ENCODE measurements at regions not wholly inside any gene's neighbourhood (a gene's known extent, or its start where the extent isn't known, plus 50 kb on each side); places are given as distances from the start of the nearest gene placed in this dataset.
A peak's percentile ranks its signal among the peaks of the same experiment; 100 is the strongest.
"Not testable (repeated sequence)": the region's sequence is repeated elsewhere in the genome, so short reads cannot be mapped to it uniquely, and the experiment has no call there.

DNA sequence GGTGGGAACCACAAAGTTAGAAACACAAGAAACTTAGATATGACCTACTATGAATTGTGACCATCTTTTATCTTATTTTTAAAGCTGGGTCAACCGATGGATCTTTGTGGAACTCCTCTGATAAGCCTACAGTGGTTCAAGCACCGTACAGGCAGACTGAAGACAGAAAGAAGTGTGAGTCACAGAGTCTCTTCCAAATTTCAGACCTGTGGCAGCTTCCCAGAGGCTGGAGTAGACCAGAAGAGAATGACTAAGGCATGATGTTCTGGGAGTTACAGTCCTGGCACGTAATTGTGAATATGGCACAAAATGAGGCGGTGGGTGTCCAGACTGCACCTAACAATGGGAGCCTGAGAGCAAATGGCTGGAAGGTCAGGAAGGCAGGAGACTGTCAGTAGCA is 70.0 kb downstream of the LMO4 start:
- Mint-ChIP-seq H3K27me3 (no peaks in the 10 kb centered on the region), H3K27ac (no peak overlapping the region), H3K36me3 (no peaks in the 10 kb centered on the region), H3K4me3 (no peak overlapping the region), H3K9me3 (no peaks in the 10 kb centered on the region), H3K4me1 (peaks cover 16% of the 10 kb centered on the region)
- no peak for ATAC-seq

DNA sequence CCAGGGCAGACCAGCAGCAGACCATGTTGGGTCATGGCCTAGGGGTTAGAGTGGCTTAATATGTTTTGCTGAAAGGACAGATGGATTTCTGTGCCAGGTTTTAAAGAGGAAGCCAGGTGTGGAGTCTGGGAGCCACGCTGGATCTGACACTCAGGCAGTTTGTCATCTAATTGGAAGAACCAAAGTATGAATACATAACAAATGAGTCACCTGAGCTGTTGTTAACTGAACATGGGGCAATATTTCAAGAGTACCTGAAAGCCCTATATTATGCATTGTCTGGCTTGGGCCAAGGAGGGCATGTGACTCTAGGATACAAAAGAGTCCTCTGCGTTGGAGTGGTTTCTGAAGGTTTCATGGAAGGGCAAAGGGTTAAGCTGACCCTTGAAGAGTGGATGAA is 70.6 kb downstream of the LMO4 start:
- Mint-ChIP-seq H3K4me1 (peaks cover 10% of the 10 kb centered on the region), H3K9me3 (no peaks in the 10 kb centered on the region), H3K4me3 (no peak overlapping the region), H3K36me3 (no peaks in the 10 kb centered on the region), H3K27ac (no peak overlapping the region), H3K27me3 (no peaks in the 10 kb centered on the region)
- no peak for ATAC-seq

DNA sequence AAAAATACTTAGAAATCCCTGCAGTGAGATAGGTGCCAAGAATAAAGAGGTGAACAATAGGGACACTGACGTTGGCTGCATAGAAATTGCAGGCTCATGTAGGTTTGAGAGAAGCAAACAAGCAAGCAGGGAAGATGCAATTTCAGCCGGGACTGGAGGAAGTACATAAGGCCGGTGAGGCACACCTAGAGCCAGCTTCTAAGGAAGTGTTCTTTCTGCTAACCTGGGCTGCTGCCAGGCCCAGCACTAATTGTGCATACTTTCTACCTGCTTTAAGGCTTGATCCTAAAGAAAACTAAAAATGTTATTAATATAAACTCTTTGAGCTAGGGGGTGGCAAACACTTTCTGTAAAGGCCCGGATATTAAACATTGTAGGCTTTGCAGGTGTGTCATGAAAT is 71.0 kb downstream of the LMO4 start:
- Mint-ChIP-seq H3K4me1 (peaks cover 7% of the 10 kb centered on the region), H3K27me3 (no peaks in the 10 kb centered on the region), H3K4me3 (no peak overlapping the region), H3K27ac (no peak overlapping the region), H3K9me3 (no peaks in the 10 kb centered on the region), H3K36me3 (no peaks in the 10 kb centered on the region)
- no peak for ATAC-seq

DNA sequence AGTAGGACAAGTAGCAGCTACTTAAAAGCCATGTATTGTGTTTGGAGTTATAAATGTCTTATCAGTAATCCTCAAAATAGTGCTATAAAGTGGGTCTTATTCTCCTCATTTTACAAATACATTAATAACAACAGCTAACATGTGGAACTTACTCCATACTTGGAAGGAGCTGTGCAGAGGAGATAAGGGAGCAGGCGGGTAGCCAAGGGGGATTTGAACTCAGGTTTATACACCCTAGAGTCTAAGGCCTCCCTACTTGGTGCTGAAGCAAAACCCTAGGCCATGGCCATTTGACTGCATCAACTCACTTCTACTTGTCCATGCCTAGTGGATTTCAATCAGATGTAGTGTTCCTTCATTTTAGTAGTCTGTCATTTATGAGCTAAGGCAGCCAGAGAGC is 72.1 kb downstream of the LMO4 start:
- H3K4me3 Mint-ChIP-seq, result no peak overlapping the region
- H3K9me3 Mint-ChIP-seq, result peaks cover 5% of the 10 kb centered on the region
- no peak for ATAC-seq
- H3K27me3 Mint-ChIP-seq, result no peaks in the 10 kb centered on the region
- H3K36me3 Mint-ChIP-seq, result no peaks in the 10 kb centered on the region
- H3K27ac Mint-ChIP-seq, result no peak overlapping the region
- H3K4me1 Mint-ChIP-seq, result peaks cover 7% of the 10 kb centered on the region

DNA sequence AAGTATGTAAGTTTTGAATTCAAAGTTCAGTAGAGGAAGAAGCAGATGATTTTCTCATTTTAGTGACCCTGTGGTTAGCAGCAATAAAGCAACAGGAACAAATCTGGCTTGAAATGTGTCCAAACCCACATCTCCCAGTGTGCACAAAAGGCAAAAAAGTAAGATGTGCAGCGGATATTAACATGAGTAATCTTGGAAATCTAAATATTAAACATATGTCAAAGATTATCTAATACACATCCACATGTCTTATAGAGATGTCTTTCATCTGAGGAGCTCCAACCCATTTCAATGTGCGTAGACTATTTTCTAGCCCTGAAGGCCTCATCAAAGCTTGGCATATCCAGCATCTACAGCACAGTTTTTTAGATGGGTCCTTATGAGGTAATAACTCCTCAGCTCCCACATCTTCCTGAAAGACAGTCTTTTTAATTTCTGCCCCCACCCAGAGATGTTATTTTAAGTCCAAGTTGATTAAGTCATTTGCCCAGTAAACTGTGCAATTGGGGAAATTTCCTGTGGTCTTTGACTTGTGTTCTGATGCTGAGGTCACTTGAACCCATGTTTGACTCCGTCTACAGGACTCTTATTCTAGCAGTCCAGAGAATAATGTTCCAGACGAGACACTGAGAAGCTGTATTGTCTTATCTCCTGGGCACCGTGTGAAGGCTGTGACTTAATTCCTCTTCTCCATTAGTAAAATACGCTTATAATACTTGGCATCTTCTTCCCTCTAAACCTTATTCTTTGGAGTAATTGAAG is 73.7 kb downstream of the LMO4 start:
- no peaks in the 10 kb centered on the region for H3K27me3 Mint-ChIP-seq

DNA sequence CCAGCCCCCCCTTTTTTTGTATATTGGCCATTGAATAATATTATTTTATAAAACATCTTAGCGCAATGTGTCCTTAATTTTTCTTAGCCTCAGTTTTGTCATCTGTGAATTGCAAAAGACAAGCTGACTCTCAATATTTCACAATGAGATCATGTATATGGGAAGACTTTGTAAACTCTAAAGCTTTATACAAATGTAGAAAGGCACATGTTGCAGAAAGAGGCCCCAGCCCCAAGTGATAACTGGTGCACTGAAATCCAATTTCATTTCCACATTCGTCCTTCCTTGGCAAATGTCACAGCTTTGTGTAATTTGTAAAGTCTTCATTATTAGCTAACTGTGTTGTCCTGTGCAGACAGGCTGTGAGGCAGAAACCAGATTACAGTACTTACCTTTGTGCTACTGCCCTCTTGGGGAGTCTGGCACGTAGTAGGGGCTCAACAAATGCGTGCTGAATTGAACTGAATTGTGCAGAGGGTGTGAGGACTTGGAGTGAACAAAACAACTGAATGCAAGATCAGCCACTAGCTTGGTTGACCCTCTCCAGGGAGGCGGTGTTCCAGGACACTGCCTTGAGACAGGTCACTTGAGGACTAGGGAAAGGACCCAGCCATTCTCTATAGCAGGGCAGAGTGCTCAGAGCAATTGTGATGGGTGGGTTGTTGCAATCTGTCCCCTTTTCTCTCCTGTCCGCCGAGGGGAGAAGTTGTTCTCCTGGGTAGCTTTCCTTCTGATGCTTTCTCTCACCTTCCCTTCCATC is 74.6 kb downstream of the LMO4 start:
- no peak overlapping the region for H3K27ac Mint-ChIP-seq

More for the DNA sequence above, 73.7 kb downstream of the LMO4 start:
- H3K4me3 Mint-ChIP-seq, result no peak overlapping the region
- H3K36me3 Mint-ChIP-seq, result no peaks in the 10 kb centered on the region
- peaks cover 6% of the 10 kb centered on the region for H3K4me1 Mint-ChIP-seq
- peaks cover 5% of the 10 kb centered on the region for H3K9me3 Mint-ChIP-seq
- no peak for ATAC-seq
- no peak overlapping the region for H3K27ac Mint-ChIP-seq

DNA sequence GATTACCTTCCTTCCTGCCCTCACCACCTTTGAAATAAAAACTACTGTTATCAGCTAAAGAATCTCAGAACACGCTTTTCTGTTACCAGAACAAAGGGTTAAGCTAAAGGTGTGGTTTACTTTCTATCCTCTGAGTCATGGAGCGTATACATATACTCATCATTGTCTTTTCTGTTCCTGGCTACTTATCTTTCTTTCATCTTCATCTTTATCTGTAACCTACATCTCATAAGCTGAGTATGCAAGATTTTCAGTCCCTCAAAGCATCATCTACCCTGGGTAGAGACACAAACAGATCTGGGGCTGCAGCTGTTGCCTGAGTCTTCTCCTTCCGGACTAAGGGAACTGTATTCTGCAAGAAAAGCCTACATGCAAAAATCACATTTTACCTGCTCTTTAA is 75.6 kb downstream of the LMO4 start:
- no peak overlapping the region for H3K27ac Mint-ChIP-seq
- peaks cover 6% of the 10 kb centered on the region for H3K4me1 Mint-ChIP-seq
- ATAC-seq, result no peak
- H3K36me3 Mint-ChIP-seq, result no peaks in the 10 kb centered on the region
- no peak overlapping the region for H3K4me3 Mint-ChIP-seq
- H3K27me3 Mint-ChIP-seq, result no peaks in the 10 kb centered on the region
- H3K9me3 Mint-ChIP-seq, result peaks cover 5% of the 10 kb centered on the region

More for the DNA sequence above, 74.6 kb downstream of the LMO4 start:
- Mint-ChIP-seq H3K36me3 (no peaks in the 10 kb centered on the region), H3K27me3 (no peaks in the 10 kb centered on the region), H3K4me1 (peaks cover 6% of the 10 kb centered on the region), H3K4me3 (no peak overlapping the region), H3K9me3 (peaks cover 5% of the 10 kb centered on the region)
- ATAC-seq, result no peak

DNA sequence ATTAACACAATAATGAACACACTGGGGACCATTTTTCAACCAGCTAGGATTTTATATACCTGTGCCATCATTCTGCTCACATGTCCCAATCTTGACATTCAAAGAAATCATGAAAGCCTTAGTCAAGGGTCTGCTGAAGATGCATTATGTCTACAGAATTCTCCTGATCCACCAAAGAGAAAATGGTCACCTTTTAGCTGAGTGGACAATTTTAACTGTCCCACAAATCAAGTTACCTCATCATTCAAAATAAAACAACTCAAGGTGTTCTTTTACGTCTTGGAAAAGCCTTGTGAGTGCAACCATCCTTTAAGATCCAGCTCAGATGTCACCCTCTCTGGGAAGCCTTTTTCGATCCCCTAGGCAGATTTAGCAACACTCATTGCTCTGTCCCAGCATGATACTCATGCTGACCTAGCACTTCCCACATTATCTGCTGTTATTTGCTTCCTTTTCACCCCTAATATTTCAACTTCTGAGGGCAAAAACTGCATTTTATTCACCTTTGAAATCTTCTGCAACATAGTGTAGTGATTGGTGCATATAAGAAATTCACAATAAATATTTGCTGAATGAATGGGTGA is 80.1 kb downstream of the LMO4 start:
- Mint-ChIP-seq H3K27me3 (no peaks in the 10 kb centered on the region), H3K27ac (no peak overlapping the region), H3K36me3 (no peaks in the 10 kb centered on the region), H3K4me1 (peaks cover 6% of the 10 kb centered on the region), H3K9me3 (peaks cover 5% of the 10 kb centered on the region), H3K4me3 (no peak overlapping the region)
- no peak for ATAC-seq

DNA sequence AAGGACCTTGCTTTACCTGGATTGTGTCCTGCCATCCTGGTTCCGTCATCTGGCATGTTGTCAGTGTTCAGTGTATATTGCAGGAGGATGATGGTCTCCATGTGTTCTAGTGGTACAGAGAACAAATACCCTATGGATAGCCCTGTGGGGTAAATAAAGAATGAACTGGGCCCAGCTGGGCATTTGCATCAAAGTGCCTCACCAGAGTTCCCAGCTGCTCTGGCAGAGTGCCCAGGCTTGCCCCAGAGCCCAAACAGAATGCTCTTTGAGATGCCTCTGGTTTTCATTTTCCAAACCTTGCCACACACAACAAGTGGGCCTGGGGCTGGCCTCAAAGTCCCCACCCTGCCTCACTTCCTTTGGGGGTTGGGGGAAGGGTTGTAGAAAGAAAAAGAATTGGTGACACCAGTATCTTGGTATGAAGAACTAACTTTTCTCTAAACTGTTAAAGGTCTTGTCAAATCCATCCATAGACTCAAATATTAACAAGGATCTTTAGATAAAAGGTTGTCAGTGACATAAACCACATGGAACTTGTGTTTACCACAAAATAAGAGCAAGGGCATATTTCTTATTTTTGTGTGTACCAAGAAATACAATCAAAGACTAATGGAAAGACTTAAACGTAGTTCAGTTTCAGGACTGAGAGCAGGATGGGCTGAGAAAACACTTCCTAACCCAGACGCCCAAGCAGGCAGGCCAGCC is 82.2 kb downstream of the LMO4 start:
- peak; percentile 24 for ATAC-seq
- Mint-ChIP-seq H3K4me1 (peaks cover 6% of the 10 kb centered on the region), H3K9me3 (peaks cover 3% of the 10 kb centered on the region), H3K27me3 (no peaks in the 10 kb centered on the region), H3K4me3 (no peak overlapping the region), H3K27ac (no peak overlapping the region), H3K36me3 (peaks cover 7% of the 10 kb centered on the region)

DNA sequence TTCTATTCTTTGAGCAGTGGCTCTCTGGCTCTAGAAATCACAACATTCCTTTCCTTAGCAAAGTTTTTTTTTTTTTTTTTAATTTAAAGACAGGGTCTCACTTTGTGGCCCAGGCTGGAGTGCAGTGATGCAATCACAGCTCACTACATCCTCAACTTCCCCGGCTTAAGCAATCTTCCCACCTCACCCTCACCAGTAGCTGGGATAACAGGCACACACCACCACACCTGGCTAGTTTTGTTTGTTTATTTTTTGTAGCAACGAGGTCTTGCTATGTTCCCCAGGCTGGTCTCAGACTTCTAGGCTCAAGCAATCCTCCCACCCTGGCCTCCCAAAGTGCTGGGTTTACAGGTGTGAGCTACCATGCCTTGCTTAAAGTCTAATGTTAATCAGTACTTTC is 85.2 kb downstream of the LMO4 start:
- H3K36me3 Mint-ChIP-seq, H3K9me3 Mint-ChIP-seq: not testable (repeated sequence)

DNA sequence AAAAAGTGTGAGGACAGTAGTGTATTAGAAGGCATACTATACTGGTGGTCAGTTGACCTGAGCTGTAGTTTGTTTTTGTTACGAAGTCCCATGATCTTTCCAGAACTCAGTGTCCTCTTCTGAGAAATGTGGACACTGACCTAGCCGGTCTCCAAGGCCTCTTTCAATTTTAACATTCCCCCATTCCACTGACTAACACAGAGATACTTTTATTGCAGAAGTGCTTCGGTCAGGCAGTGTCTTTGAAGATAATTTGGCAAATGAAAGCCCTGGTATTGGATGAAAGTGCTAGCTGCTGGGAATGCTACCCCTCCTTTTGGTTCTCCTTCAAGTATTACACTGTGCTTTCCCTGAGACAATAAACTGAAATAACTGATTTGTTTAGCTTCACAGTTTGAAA is 89.4 kb downstream of the LMO4 start:
- H3K9me3 Mint-ChIP-seq, result peaks cover 5% of the 10 kb centered on the region
- no peak overlapping the region for H3K27ac Mint-ChIP-seq
- peaks cover 11% of the 10 kb centered on the region for H3K36me3 Mint-ChIP-seq
- H3K27me3 Mint-ChIP-seq, result no peaks in the 10 kb centered on the region
- H3K4me3 Mint-ChIP-seq, result no peak overlapping the region
- no peak for ATAC-seq
- H3K4me1 Mint-ChIP-seq, result no peaks in the 10 kb centered on the region

More for the DNA sequence above, 85.2 kb downstream of the LMO4 start:
- H3K27me3 Mint-ChIP-seq, H3K4me1 Mint-ChIP-seq, H3K27ac Mint-ChIP-seq, H3K4me3 Mint-ChIP-seq, ATAC-seq: not testable (repeated sequence)

DNA sequence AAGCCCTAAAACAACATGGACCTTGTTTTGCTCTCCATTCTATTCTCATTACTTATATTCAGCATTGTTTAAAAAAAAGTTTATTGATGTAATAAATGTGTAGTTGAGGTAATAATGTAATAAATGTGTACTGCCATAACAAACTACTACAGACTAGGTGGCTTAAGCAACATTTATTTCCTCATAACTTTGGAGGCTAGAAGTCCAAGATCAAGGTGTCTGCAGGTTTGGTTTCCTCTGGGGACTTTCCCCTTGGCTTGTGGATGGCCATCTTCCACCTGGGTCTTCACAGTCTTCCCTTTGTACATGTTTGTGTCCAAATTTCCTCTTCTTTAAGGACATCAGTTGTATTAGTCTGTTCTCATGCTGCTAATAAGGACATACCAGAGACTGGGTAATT is 93.1 kb downstream of the LMO4 start:
- Mint-ChIP-seq H3K4me3 (no peak overlapping the region), H3K36me3 (peaks cover 5% of the 10 kb centered on the region), H3K27ac (no peak overlapping the region), H3K4me1 (no peaks in the 10 kb centered on the region), H3K27me3 (no peaks in the 10 kb centered on the region), H3K9me3 (peaks cover 2% of the 10 kb centered on the region)
- ATAC-seq, result no peak

DNA sequence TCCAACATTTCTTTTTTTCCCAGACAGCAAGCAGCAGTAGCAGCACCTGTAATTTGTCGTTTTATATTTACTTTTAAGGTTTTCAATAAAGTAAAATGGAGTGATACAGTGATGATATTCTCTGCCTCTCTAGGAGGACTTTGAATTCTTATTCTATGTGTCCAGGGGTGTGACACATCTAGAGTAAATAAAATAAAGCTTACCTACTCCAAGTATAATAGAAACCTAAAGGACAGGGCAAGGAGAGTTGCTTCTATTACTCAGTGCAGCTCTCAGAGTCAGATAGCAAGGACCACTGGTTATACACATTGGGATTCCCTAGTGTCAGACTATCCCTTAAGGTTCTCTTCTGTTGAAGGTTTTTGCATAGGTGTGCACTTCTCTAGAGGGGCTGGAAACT is 95.9 kb downstream of the LMO4 start:
- Mint-ChIP-seq H3K4me3 (no peak overlapping the region), H3K36me3 (peaks cover 5% of the 10 kb centered on the region), H3K27me3 (no peaks in the 10 kb centered on the region), H3K9me3 (peaks cover 2% of the 10 kb centered on the region), H3K4me1 (no peaks in the 10 kb centered on the region), H3K27ac (no peak overlapping the region)
- ATAC-seq, result no peak

DNA sequence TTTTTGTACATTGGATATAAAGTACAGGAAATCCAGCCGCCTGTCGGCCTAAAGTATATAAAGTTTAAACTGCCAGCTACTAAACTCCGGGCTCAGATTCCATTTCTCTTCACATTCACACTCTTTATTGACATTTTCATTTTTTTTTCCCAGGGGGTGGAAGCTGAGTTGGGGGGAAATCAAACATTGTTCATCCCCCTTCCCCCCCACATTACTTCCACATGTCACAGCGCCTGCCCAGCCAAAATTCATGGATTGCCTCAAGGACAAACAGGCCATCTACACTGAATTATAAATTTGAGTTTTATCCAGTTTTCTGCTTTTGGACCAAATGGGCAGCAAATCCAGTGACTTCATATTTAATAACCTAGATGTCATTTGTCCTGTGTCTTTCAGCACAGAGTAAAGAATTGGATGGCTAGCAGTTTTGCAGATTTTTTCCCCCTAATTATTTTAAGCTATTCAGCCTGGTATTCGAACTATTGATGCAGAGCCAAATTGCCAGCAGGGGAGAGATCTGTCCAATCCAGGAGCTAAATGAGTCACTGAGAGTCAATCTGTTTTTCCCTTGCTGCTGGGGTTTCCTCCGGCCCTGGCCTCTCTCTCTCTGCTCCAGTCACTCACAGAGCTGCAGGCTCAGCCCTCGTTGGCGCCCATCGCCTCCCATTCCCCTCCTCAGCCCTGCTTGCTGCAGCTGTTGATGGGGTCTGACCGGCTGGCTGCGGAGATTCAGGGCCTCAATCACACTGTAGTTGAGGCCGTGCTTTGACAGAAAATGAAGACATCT is 98.0 kb downstream of the LMO4 start:
- no peaks in the 10 kb centered on the region for H3K36me3 Mint-ChIP-seq
- no peak overlapping the region for H3K27ac Mint-ChIP-seq
- H3K27me3 Mint-ChIP-seq, result no peaks in the 10 kb centered on the region
- no peaks in the 10 kb centered on the region for H3K4me1 Mint-ChIP-seq
- no peak for ATAC-seq
- peaks cover 2% of the 10 kb centered on the region for H3K9me3 Mint-ChIP-seq
- no peak overlapping the region for H3K4me3 Mint-ChIP-seq

DNA sequence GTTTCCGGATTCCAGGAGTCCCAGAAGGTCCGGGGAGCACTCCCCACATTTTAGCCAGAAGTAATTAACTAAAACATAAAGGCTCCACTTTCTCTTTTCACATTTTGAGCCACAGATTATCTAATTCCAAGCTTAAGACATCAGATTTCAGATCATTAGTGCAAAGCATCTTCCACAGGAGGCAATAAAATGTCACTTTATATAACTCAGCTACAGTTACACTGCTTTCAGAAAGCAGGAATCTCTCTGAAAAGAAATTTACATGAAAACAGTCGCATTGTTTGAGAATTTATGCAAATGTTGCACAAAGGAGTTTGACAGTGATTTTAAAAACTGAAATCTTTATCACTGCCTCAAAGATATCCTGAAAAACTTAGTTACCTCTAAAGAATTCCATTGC is 99.7 kb downstream of the LMO4 start:
- Mint-ChIP-seq H3K4me3 (no peak overlapping the region), H3K27ac (no peak overlapping the region), H3K27me3 (no peaks in the 10 kb centered on the region), H3K9me3 (no peaks in the 10 kb centered on the region), H3K36me3 (no peaks in the 10 kb centered on the region), H3K4me1 (no peaks in the 10 kb centered on the region)
- ATAC-seq, result no peak
